Keratinocyte (primary cell): ENCODE measurements at regions not wholly inside any gene's neighbourhood (a gene's known extent, or its start where the extent isn't known, plus 50 kb on each side); places are given as distances from the start of the nearest gene placed in this dataset.

Source experiments
- DNase-seq: peaks from one replicate; pipeline ENCODE4 v3.0.0-alpha.2; 2011; ENCODE audit warnings: low read depth, missing footprints, low spot score
- FAIRE-seq: peaks from 2 replicates; lab custom pipeline; 2011; peaks lifted over from hg19 to GRCh38; lab: Jason Lieb, UNC
- H2AFZ ChIP-seq: 2 replicates; pipeline ENCODE4 v1.6.0; 2012; ENCODE audit warnings: low read length, control low read depth, inconsistent platforms; ENCODE audit not compliant: control insufficient read depth
- H3K27ac ChIP-seq: 2 replicates; pipeline ENCODE4 v1.5.1; 2011; ENCODE audit warnings: low read length; ENCODE audit not compliant: control insufficient read depth, insufficient read depth
- H3K27me3 ChIP-seq: 3 replicates; pipeline ENCODE4 v1.6.0; 2011; ENCODE audit warnings: low read length; ENCODE audit not compliant: control insufficient read depth, insufficient read depth; ENCODE audit errors: extremely low read depth
- H3K36me3 ChIP-seq, 2 experiments: 2 replicates in 1 of 2; 3 replicates in 1 of 2; pipeline ENCODE4 v1.5.1; 2011; ENCODE audit warnings: low read length in 2 of 2, mild to moderate bottlenecking in 1 of 2; ENCODE audit not compliant: control insufficient read depth in 2 of 2, insufficient read depth in 2 of 2; ENCODE audit errors: extremely low read depth in 1 of 2
- H3K4me1 ChIP-seq: 3 replicates; pipeline ENCODE4 v1.5.1; 2011; ENCODE audit warnings: low read length; ENCODE audit not compliant: control insufficient read depth, insufficient read depth; ENCODE audit errors: extremely low read depth
- H3K4me2 ChIP-seq: 3 replicates; pipeline ENCODE4 v1.6.0; 2011; ENCODE audit warnings: low read depth, low read length; ENCODE audit not compliant: control insufficient read depth, insufficient read depth; ENCODE audit errors: extremely low read depth
- H3K4me3 ChIP-seq, 3 experiments: fragments of 200-600 bp in 1 of 3; sonication (generic) in 1 of 3; 2 replicates in 2 of 3; 3 replicates in 1 of 3; pipeline ENCODE4 v1.5.1; 2011 to 2016; ENCODE audit warnings: low read length in 3 of 3, mild to moderate bottlenecking in 3 of 3, control low read depth in 2 of 3, inconsistent platforms in 1 of 3, low read depth in 1 of 3, mixed read lengths in 1 of 3, mixed run types in 1 of 3, moderate library complexity in 1 of 3; ENCODE audit not compliant: control insufficient read depth in 2 of 3, insufficient read depth in 2 of 3; ENCODE audit errors: extremely low read depth in 1 of 3
- H3K79me2 ChIP-seq: 2 replicates; pipeline ENCODE4 v1.6.0; 2012; ENCODE audit warnings: low read length; ENCODE audit not compliant: control insufficient read depth, insufficient read depth
- H3K9ac ChIP-seq: 3 replicates; pipeline ENCODE4 v1.6.0; 2011; ENCODE audit warnings: low read length; ENCODE audit not compliant: control insufficient read depth, insufficient read depth; ENCODE audit errors: extremely low read depth
- H3K9me1 ChIP-seq: 3 replicates; pipeline ENCODE4 v1.6.0; 2011; ENCODE audit warnings: low read length; ENCODE audit not compliant: control insufficient read depth, insufficient read depth; ENCODE audit errors: extremely low read depth
- H3K9me3 ChIP-seq: 2 replicates; pipeline ENCODE4 v1.5.1; 2012; ENCODE audit warnings: low read depth, low read length; ENCODE audit not compliant: control insufficient read depth
- H4K20me1 ChIP-seq: 3 replicates; pipeline ENCODE4 v1.6.0; 2011; ENCODE audit warnings: low read length; ENCODE audit not compliant: control insufficient read depth, insufficient read depth; ENCODE audit errors: extremely low read depth
- EZH2 ChIP-seq: IDR thresholded peaks from one replicate; pipeline ENCODE4 v1.6.1; 2012; ENCODE audit warnings: inconsistent platforms, mild to moderate bottlenecking, low read length, moderate library complexity
- dilution Hi-C: fragments of 300-500 bp; cut with MboI; formaldehyde crosslinking; loops from one replicate; pipeline ENCODE4 v1.7.0; 2020; ENCODE audit warnings: low sequenced_read_pairs; ENCODE audit not compliant: extremely low pct_ligation_motif_present
- TF ChIP-seq, protein P1 (sequence below), 3 experiments: IDR thresholded peaks in 1 of 3; conservative IDR thresholded peaks in 1 of 3; optimal IDR thresholded peaks in 1 of 3; 2 replicates in 2 of 3; 3 replicates in 1 of 3; pipeline versions ENCODE3 to v1.5.1; 2011; ENCODE audit warnings: low read length in 3 of 3, mild to moderate bottlenecking in 3 of 3, moderate library complexity in 2 of 3, control low read depth in 1 of 3, inconsistent platforms in 1 of 3; ENCODE audit not compliant: insufficient read depth in 2 of 3; ENCODE audit errors: extremely low read depth in 1 of 3

DNA sequence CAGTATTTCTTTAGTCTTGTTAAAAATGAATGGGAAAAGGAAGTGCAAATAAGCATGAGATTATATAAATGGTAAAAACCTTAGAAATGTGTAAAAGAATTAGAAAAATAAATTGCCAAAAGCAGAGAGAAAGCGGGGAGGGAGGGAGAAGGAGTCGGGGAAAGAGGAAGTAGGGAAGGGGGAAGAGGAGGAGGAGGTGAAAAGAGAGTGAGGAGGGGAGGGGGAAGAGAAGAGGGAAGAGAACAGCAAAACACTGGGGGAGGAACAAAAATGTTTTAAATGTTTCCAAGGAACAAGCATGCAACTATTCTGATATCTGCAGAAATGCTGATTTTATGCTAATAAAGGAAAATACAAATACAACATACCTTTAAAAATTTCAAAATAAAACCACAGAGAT, 317.5 kb downstream of the PIK3R1 start:
- H3K4me3 ChIP-seq, result no peak overlapping the region
- dilution Hi-C loops, result no loop called here
- TF ChIP-seq, protein P1, sequence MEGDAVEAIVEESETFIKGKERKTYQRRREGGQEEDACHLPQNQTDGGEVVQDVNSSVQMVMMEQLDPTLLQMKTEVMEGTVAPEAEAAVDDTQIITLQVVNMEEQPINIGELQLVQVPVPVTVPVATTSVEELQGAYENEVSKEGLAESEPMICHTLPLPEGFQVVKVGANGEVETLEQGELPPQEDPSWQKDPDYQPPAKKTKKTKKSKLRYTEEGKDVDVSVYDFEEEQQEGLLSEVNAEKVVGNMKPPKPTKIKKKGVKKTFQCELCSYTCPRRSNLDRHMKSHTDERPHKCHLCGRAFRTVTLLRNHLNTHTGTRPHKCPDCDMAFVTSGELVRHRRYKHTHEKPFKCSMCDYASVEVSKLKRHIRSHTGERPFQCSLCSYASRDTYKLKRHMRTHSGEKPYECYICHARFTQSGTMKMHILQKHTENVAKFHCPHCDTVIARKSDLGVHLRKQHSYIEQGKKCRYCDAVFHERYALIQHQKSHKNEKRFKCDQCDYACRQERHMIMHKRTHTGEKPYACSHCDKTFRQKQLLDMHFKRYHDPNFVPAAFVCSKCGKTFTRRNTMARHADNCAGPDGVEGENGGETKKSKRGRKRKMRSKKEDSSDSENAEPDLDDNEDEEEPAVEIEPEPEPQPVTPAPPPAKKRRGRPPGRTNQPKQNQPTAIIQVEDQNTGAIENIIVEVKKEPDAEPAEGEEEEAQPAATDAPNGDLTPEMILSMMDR (optimal IDR thresholded peaks at IDR 0.05 in 1 of 3, IDR thresholded peaks at IDR 0.05 in 1 of 3, conservative IDR thresholded peaks at IDR 0.05 in 1 of 3; ENCODE audit: extremely low read depth in 1 of 3, insufficient read depth in 2 of 3, low read length in 3 of 3), result no peak
- no peak for TF ChIP-seq EZH2
- no peak overlapping the region for H2AFZ ChIP-seq
- H4K20me1 ChIP-seq, result no peaks in the 10 kb centered on the region
- no peak for FAIRE-seq
- peaks cover 23% of the 10 kb centered on the region for H3K27me3 ChIP-seq
- H3K9me3 ChIP-seq, result no peaks in the 10 kb centered on the region
- H3K9me1 ChIP-seq, result no peaks in the 10 kb centered on the region
- no peak overlapping the region for H3K4me2 ChIP-seq
- H3K36me3 ChIP-seq, result no peaks in the 10 kb centered on the region
- no peak overlapping the region for H3K27ac ChIP-seq
- no peak overlapping the region for H3K9ac ChIP-seq
- no peaks in the 10 kb centered on the region for H3K79me2 ChIP-seq
- DNase-seq, result no peak
- H3K4me1 ChIP-seq, result no peaks in the 10 kb centered on the region

GRCh38 chr5:68533571-68534084, 318.1 kb downstream of the PIK3R1 start:
- dilution Hi-C loops, result no loop called here
- Histone ChIP-seq H3K9ac (no peak overlapping the region), H3K79me2 (no peaks in the 10 kb centered on the region), H3K27me3 (peaks cover 23% of the 10 kb centered on the region), H2AFZ (no peak overlapping the region), H3K4me3 (no peak overlapping the region), H3K27ac (no peak overlapping the region), H3K4me2 (no peak overlapping the region), H4K20me1 (no peaks in the 10 kb centered on the region), H3K9me1 (no peaks in the 10 kb centered on the region), H3K9me3 (no peaks in the 10 kb centered on the region), H3K4me1 (no peaks in the 10 kb centered on the region), H3K36me3 (no peaks in the 10 kb centered on the region)
- FAIRE-seq, result no peak
- DNase-seq, result no peak
- TF ChIP-seq EZH2, result no peak
- TF ChIP-seq, protein P1 (optimal IDR thresholded peaks at IDR 0.05 in 1 of 3, IDR thresholded peaks at IDR 0.05 in 1 of 3, conservative IDR thresholded peaks at IDR 0.05 in 1 of 3; ENCODE audit: extremely low read depth in 1 of 3, insufficient read depth in 2 of 3, low read length in 3 of 3), result no peak
